ENCODE measurements at regions not wholly inside any gene's neighbourhood (a gene's known extent, or its start where the extent isn't known, plus 50 kb on each side); places are given as distances from the start of the nearest gene placed in this dataset.
"Not testable (repeated sequence)": the region's sequence is repeated elsewhere in the genome, so short reads cannot be mapped to it uniquely, and the experiment has no call there.

- H3K27ac ChIP-seq (ENCODE audit: insufficient read depth, low read length), result no peak overlapping the region
- TF ChIP-seq, protein P1, sequence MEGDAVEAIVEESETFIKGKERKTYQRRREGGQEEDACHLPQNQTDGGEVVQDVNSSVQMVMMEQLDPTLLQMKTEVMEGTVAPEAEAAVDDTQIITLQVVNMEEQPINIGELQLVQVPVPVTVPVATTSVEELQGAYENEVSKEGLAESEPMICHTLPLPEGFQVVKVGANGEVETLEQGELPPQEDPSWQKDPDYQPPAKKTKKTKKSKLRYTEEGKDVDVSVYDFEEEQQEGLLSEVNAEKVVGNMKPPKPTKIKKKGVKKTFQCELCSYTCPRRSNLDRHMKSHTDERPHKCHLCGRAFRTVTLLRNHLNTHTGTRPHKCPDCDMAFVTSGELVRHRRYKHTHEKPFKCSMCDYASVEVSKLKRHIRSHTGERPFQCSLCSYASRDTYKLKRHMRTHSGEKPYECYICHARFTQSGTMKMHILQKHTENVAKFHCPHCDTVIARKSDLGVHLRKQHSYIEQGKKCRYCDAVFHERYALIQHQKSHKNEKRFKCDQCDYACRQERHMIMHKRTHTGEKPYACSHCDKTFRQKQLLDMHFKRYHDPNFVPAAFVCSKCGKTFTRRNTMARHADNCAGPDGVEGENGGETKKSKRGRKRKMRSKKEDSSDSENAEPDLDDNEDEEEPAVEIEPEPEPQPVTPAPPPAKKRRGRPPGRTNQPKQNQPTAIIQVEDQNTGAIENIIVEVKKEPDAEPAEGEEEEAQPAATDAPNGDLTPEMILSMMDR (conservative IDR thresholded peaks at IDR 0.05 in 1 of 2, IDR thresholded peaks at IDR 0.05 in 1 of 2; ENCODE audit: low read depth in 1 of 2, low read length in 2 of 2), result no peak
- TF ChIP-seq EZH2 (IDR thresholded peaks at IDR 0.05; ENCODE audit: low read length, missing control alignments), result no peak
Observed at GRCh38 chr5:100119903-100120302, 415.3 kb upstream of the FAM174A start.

DNA sequence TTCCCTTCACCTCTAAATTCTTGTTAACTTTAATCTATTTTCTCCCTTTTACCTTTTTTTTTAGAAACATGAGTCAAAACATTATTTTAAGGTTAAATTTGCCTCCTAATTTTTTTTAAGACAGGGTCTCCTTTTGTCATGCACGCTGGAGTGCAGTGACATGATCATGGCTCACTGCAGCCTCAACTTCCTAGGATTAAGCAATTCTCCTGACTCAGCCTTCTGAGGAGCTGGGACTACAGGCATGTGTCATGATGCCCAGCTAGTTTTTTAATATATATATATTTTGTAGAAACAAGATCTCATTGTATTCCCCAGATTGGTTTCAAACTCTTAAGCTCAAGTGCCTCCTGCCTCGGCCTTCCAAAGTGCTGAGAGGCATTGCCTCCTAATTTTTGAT, 424.7 kb upstream of the FAM174A start:
- Histone ChIP-seq H3K4me3 (replicated peaks in 1 of 4; ENCODE audit: control extremely low read depth in 1 of 4, insufficient read depth in 1 of 4, low read depth in 3 of 4, low read length in 4 of 4) (no peak overlapping the region), H3K79me2 (ENCODE audit: control insufficient read depth, insufficient read depth, low read length) (no peaks in the 10 kb centered on the region), H3K36me3 (ENCODE audit: control insufficient read depth, insufficient read depth, low read length) (no peaks in the 10 kb centered on the region), H4K20me1 (ENCODE audit: control insufficient read depth, extremely low read depth, insufficient read depth, low read length) (no peaks in the 10 kb centered on the region), H3K27ac (ENCODE audit: insufficient read depth, low read length) (no peak overlapping the region), H2AFZ (ENCODE audit: low read length) (no peak overlapping the region), H3K9me3 (ENCODE audit: control insufficient read depth, insufficient read depth, low read depth, low read length) (no peaks in the 10 kb centered on the region), H3K27me3 (ENCODE audit: control insufficient read depth, insufficient read depth, low read length) (no peaks in the 10 kb centered on the region), H3K9ac (ENCODE audit: insufficient read depth, low read length) (no peak overlapping the region), H3K4me1 (ENCODE audit: control insufficient read depth, extremely low read depth, insufficient read depth, low read length) (no peaks in the 10 kb centered on the region), H3K4me2 (ENCODE audit: extremely low read depth, insufficient read depth, low read length) (no peak overlapping the region)
- no peak for TF ChIP-seq EZH2 (IDR thresholded peaks at IDR 0.05; ENCODE audit: low read length, missing control alignments)
- TF ChIP-seq, protein P1 (conservative IDR thresholded peaks at IDR 0.05 in 1 of 2, IDR thresholded peaks at IDR 0.05 in 1 of 2; ENCODE audit: low read depth in 1 of 2, low read length in 2 of 2), result no peak
- DNase-seq (ENCODE audit: low read depth in 2 of 2), result no peak

More at GRCh38 chr5:100119903-100120302, 415.3 kb upstream of the FAM174A start:
- no peaks in the 10 kb centered on the region for H3K4me1 ChIP-seq (ENCODE audit: control insufficient read depth, extremely low read depth, insufficient read depth, low read length)
- H3K79me2 ChIP-seq (ENCODE audit: control insufficient read depth, insufficient read depth, low read length), result no peaks in the 10 kb centered on the region
- no peak overlapping the region for H2AFZ ChIP-seq (ENCODE audit: low read length)
- no peak overlapping the region for H3K4me2 ChIP-seq (ENCODE audit: extremely low read depth, insufficient read depth, low read length)
- H3K27me3 ChIP-seq (ENCODE audit: control insufficient read depth, insufficient read depth, low read length), result no peaks in the 10 kb centered on the region
- no peaks in the 10 kb centered on the region for H3K36me3 ChIP-seq (ENCODE audit: control insufficient read depth, insufficient read depth, low read length)
- DNase-seq (ENCODE audit: low read depth in 2 of 2), result no peak
- no peak overlapping the region for H3K4me3 ChIP-seq (replicated peaks in 1 of 4; ENCODE audit: control extremely low read depth in 1 of 4, insufficient read depth in 1 of 4, low read depth in 3 of 4, low read length in 4 of 4)
- H3K9ac ChIP-seq (ENCODE audit: insufficient read depth, low read length), result no peak overlapping the region
- H4K20me1 ChIP-seq (ENCODE audit: control insufficient read depth, extremely low read depth, insufficient read depth, low read length), result no peaks in the 10 kb centered on the region
- no peaks in the 10 kb centered on the region for H3K9me3 ChIP-seq (ENCODE audit: control insufficient read depth, insufficient read depth, low read depth, low read length)

DNA sequence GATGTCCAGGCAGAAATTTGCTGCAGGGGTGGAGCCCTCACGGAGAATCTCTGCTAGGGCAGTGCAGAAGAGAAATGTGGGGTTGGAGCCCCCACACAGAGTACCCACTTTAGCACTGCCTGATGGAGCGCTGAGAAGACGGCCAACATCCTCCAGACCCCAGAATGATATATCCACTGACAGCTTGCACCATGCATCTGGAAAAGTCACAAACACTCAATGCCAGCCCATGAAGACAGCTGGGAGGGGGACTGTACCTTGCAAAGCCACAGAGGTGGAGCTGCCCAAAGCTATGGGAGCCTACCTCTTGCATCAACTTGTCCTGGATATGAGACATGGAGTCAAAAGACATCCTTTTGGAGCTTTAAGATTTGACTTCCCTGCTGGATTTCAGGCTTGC, 426.3 kb upstream of the FAM174A start:
- Histone ChIP-seq H3K36me3 (ENCODE audit: control insufficient read depth, insufficient read depth, low read length) (no peaks in the 10 kb centered on the region), H4K20me1 (ENCODE audit: control insufficient read depth, extremely low read depth, insufficient read depth, low read length) (no peaks in the 10 kb centered on the region), H3K27me3 (ENCODE audit: control insufficient read depth, insufficient read depth, low read length) (no peaks in the 10 kb centered on the region), H3K4me2 (ENCODE audit: extremely low read depth, insufficient read depth, low read length) (no peak overlapping the region), H3K9ac (ENCODE audit: insufficient read depth, low read length) (no peak overlapping the region), H3K4me3 (replicated peaks in 1 of 4; ENCODE audit: control extremely low read depth in 1 of 4, insufficient read depth in 1 of 4, low read depth in 3 of 4, low read length in 4 of 4) (no peak overlapping the region), H3K79me2 (ENCODE audit: control insufficient read depth, insufficient read depth, low read length) (no peaks in the 10 kb centered on the region), H2AFZ (ENCODE audit: low read length) (no peak overlapping the region), H3K27ac (ENCODE audit: insufficient read depth, low read length) (no peak overlapping the region), H3K9me3 (ENCODE audit: control insufficient read depth, insufficient read depth, low read depth, low read length) (no peaks in the 10 kb centered on the region), H3K4me1 (ENCODE audit: control insufficient read depth, extremely low read depth, insufficient read depth, low read length) (no peaks in the 10 kb centered on the region)
- TF ChIP-seq, protein P1 (conservative IDR thresholded peaks at IDR 0.05 in 1 of 2, IDR thresholded peaks at IDR 0.05 in 1 of 2; ENCODE audit: low read depth in 1 of 2, low read length in 2 of 2), result no peak
- TF ChIP-seq EZH2 (IDR thresholded peaks at IDR 0.05; ENCODE audit: low read length, missing control alignments), result no peak
- DNase-seq (ENCODE audit: low read depth in 2 of 2), result no peak

DNA sequence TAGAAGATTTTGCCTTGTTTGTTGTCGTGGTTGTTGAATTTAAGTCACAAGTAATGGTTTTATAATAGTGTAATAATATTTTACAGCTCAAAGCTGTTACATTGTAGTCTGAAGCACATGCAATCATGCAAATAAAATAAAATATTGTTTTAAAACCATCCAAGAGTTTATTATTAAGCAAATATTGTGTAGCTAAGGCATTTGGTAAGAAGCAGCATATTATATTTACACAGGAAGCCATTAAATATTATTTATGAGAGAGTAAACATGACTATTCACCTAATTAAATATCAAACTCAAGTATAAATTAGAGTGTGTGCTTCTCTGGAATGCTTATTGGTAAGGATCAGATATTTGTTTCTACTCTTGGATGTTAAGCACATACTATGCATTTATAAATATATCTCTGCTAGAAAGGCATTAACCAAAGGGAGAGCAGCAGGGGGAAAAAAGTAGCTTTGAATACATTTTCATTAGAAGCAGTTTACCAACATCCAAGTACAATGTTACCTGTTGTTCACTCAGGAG, 431.5 kb upstream of the FAM174A start:
- not testable (repeated sequence) for H3K9ac ChIP-seq (ENCODE audit: insufficient read depth, low read length); H3K9me3 ChIP-seq (ENCODE audit: control insufficient read depth, insufficient read depth, low read depth, low read length); H3K27ac ChIP-seq (ENCODE audit: insufficient read depth, low read length); H3K79me2 ChIP-seq (ENCODE audit: control insufficient read depth, insufficient read depth, low read length); H3K27me3 ChIP-seq (ENCODE audit: control insufficient read depth, insufficient read depth, low read length); H3K36me3 ChIP-seq (ENCODE audit: control insufficient read depth, insufficient read depth, low read length); H3K4me2 ChIP-seq (ENCODE audit: extremely low read depth, insufficient read depth, low read length); DNase-seq (ENCODE audit: low read depth in 2 of 2); H2AFZ ChIP-seq (ENCODE audit: low read length); H3K4me3 ChIP-seq (replicated peaks in 1 of 4; ENCODE audit: control extremely low read depth in 1 of 4, insufficient read depth in 1 of 4, low read depth in 3 of 4, low read length in 4 of 4); H4K20me1 ChIP-seq (ENCODE audit: control insufficient read depth, extremely low read depth, insufficient read depth, low read length); H3K4me1 ChIP-seq (ENCODE audit: control insufficient read depth, extremely low read depth, insufficient read depth, low read length)

DNA sequence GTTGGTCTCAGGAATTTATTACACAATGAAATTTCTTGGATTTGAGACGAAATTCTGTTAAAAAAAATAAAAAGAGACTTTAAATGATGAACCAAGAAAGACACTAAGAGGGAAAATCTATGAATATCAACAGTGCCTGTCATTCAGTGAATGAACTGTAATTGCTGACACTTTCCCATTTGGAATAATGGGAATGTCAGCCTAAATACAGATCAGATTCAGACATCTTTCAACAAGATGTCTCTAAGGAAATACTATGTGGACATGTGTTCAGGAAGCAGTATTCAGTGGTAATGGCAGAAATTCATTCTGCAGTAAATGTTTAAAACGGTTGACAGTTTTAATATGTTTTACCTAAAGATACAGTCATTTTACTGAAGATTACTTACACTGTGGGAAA, 433.7 kb upstream of the FAM174A start:
- not testable (repeated sequence) for H3K27me3 ChIP-seq (ENCODE audit: control insufficient read depth, insufficient read depth, low read length); H4K20me1 ChIP-seq (ENCODE audit: control insufficient read depth, extremely low read depth, insufficient read depth, low read length); H3K9ac ChIP-seq (ENCODE audit: insufficient read depth, low read length); H3K36me3 ChIP-seq (ENCODE audit: control insufficient read depth, insufficient read depth, low read length); H2AFZ ChIP-seq (ENCODE audit: low read length); H3K4me1 ChIP-seq (ENCODE audit: control insufficient read depth, extremely low read depth, insufficient read depth, low read length); DNase-seq (ENCODE audit: low read depth in 2 of 2); H3K27ac ChIP-seq (ENCODE audit: insufficient read depth, low read length); H3K79me2 ChIP-seq (ENCODE audit: control insufficient read depth, insufficient read depth, low read length); H3K4me3 ChIP-seq (replicated peaks in 1 of 4; ENCODE audit: control extremely low read depth in 1 of 4, insufficient read depth in 1 of 4, low read depth in 3 of 4, low read length in 4 of 4); H3K4me2 ChIP-seq (ENCODE audit: extremely low read depth, insufficient read depth, low read length); H3K9me3 ChIP-seq (ENCODE audit: control insufficient read depth, insufficient read depth, low read depth, low read length)

Data from fibroblast of lung (primary cell).